NT2/D1 (cell line): ENCODE measurements at regions not wholly inside any gene's neighbourhood (a gene's known extent, or its start where the extent isn't known, plus 50 kb on each side); places are given as distances from the start of the nearest gene placed in this dataset.

Experiments used
- DNase-seq: peaks from one replicate; pipeline ENCODE4 v3.0.0-alpha.2; 2011; ENCODE audit warnings: low read depth, low spot score
- H3K27me3 ChIP-seq: 2 replicates; pipeline ENCODE4 v1.6.0; 2011; ENCODE audit warnings: mild to moderate bottlenecking; ENCODE audit not compliant: insufficient read length, insufficient read depth
- H3K36me3 ChIP-seq: 2 replicates; pipeline ENCODE4 v1.6.1; 2011; ENCODE audit warnings: mild to moderate bottlenecking, low read length, mixed read lengths; ENCODE audit not compliant: insufficient read depth, insufficient read length
- H3K4me1 ChIP-seq: 2 replicates; pipeline ENCODE4 v1.5.1; 2011; ENCODE audit not compliant: insufficient read depth, insufficient read length
- H3K4me3 ChIP-seq: 2 replicates; pipeline ENCODE4 v1.5.1; 2011; ENCODE audit warnings: low read depth; ENCODE audit not compliant: insufficient read length
- H3K9ac ChIP-seq: 2 replicates; pipeline ENCODE4 v1.6.0; 2011; ENCODE audit warnings: low read depth; ENCODE audit not compliant: insufficient read length
- H3K9me3 ChIP-seq: 2 replicates; pipeline ENCODE4 v1.5.1; 2011; ENCODE audit warnings: mild to moderate bottlenecking, low read length; ENCODE audit not compliant: insufficient read depth
- SUZ12 ChIP-seq: IDR thresholded peaks from 2 replicates; pipeline ENCODE4 v1.6.1; 2011; ENCODE audit not compliant: insufficient read length, insufficient read depth; ENCODE audit errors: extremely low read depth
- YY1 ChIP-seq: IDR thresholded peaks from 2 replicates; pipeline ENCODE4 v1.6.1; 2011; ENCODE audit not compliant: insufficient read length, insufficient read depth
- ZNF274 ChIP-seq: IDR thresholded peaks from 2 replicates; pipeline ENCODE4 v1.6.1; 2011; ENCODE audit warnings: mild to moderate bottlenecking, low read depth, low read length

DNA sequence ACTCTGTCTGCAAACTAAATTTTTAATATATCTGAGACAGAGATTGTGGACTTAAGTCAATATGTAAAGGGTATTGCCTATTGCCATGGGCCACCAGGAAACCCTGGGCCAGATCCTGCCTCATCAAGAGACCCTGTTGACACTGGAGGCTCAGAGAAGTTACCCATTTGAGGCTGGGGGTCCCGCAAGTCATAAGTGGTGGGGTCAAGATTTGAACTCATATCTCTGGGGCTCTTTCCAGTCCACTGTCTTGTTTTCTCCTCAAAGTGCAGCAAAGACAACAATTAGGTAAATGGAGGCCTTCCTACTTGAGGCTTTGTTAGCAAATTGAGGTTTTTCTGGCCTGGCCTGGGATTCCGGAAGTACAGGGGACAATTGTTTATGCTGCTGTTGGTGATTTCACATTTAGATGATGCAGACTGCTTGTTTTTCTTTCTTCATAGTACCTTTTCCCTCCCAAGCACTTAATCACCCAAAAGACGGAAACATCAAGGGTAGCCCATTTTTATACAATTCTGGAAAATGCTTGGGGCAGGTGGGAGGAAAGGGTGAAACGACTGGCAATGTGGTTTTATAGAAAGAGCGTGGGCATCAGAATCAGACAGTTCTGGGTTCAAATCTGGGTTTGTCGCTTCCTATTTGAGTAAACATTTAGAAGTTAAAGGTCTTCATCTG lies 160.0 kb downstream of the SMIM20 start:
- Histone ChIP-seq H3K27me3 (no peaks in the 10 kb centered on the region), H3K4me3 (no peak overlapping the region), H3K36me3 (no peaks in the 10 kb centered on the region)

DNA sequence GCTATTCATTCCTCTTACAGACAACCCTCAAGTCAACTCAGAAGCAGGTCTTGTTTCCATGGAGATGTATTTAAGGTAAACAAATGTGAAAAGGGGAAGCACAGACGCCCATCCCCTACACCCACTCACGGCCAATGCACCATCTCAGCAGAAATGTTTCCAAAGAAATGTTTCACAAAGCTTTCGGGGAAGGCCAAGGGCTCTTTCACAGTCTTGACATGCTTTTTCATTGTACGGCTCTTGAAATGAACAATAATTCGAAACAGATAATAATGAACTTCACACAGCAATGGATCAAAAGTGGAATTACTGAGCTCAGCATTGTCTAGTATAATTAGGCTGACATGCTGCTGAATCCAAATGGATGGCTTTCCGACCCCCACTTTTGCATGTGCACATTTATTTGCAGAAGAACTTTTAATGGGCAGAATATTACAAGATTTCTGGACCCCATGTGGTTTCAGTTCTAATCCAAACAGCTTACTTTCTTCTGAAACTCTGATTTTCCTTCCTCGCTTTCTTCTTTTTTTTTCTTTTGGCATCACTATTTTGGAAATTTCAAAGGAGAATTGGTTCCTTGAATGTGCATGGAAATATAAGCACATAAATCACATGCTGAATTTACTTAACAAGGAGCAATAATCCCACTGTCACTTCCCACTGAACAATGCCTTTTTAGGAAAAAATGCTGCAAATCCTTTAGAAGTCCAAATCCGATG lies 160.9 kb downstream of the SMIM20 start:
- H3K27me3 ChIP-seq = no peaks in the 10 kb centered on the region
- H3K4me3 ChIP-seq = no peak overlapping the region
- H3K4me1 ChIP-seq = no peaks in the 10 kb centered on the region
- DNase-seq = no peak
- no peaks in the 10 kb centered on the region for H3K36me3 ChIP-seq
- no peak overlapping the region for H3K9ac ChIP-seq
- TF ChIP-seq YY1 (no peak), ZNF274 (no peak)
- H3K9me3 ChIP-seq = peaks cover 19% of the 10 kb centered on the region

More for the DNA sequence above, 160.0 kb downstream of the SMIM20 start:
- H3K9me3 ChIP-seq = peaks cover 19% of the 10 kb centered on the region
- H3K4me1 ChIP-seq = no peaks in the 10 kb centered on the region
- no peak for TF ChIP-seq SUZ12
- TF ChIP-seq ZNF274 = no peak
- no peak for TF ChIP-seq YY1
- DNase-seq = no peak
- H3K9ac ChIP-seq = no peak overlapping the region

DNA sequence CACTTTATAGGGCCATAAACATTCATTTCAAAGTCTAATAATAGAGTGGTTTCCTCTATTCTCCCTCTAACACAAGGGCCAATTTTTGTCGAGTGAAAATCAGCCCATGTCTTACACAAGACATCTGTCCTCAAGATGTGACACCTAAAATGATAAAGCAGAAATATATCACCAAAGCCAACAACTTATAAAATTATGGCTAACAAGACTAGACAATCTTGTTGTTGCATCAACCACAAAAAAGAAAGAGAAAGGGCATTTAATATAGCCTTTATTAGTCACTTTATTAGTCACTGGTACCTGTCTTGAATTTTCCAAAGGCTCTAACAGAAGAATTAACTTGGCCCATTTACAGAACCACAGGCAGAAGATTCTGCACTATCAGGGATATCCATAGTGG lies 161.6 kb downstream of the SMIM20 start:
- H3K27me3 ChIP-seq = no peaks in the 10 kb centered on the region
- no peak overlapping the region for H3K9ac ChIP-seq
- H3K4me3 ChIP-seq = no peak overlapping the region
- H3K9me3 ChIP-seq = peaks cover 19% of the 10 kb centered on the region
- no peaks in the 10 kb centered on the region for H3K4me1 ChIP-seq
- no peak for TF ChIP-seq YY1
- no peak for TF ChIP-seq SUZ12
- no peak for TF ChIP-seq ZNF274
- H3K36me3 ChIP-seq = no peaks in the 10 kb centered on the region
- no peak for DNase-seq

DNA sequence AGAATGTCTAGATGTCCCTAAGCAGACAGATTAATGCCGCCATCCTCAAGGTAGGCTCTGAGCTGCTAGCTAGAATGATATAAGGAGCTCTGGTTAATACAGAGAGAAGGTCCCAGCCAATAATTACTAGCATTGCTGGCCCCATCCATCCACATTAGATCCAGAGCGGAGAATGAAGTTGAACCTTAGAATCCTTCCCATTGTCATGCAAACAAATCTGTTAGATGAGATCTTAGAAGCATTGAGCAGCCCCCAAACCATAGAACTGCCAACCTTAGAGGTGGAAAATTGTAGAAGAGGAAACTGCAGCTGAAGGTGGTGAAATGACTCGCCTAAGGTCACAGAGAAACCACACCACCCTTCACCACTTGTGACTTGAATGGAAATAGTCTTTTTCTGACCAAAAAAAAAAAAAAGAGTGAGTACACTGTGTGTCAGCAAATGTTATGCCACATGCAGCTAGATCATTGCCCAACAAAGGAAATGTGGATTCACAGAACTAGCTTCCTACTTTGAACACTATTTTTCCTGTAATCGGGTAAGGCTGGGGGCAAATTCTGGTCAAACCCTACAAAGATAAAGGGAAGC lies 162.1 kb downstream of the SMIM20 start:
- DNase-seq = no peak
- TF ChIP-seq SUZ12 = no peak
- no peak for TF ChIP-seq ZNF274
- TF ChIP-seq YY1 = no peak
- H3K27me3 ChIP-seq = no peaks in the 10 kb centered on the region
- no peaks in the 10 kb centered on the region for H3K36me3 ChIP-seq
- peaks cover 19% of the 10 kb centered on the region for H3K9me3 ChIP-seq
- no peak overlapping the region for H3K9ac ChIP-seq
- no peaks in the 10 kb centered on the region for H3K4me1 ChIP-seq
- no peak overlapping the region for H3K4me3 ChIP-seq

DNA sequence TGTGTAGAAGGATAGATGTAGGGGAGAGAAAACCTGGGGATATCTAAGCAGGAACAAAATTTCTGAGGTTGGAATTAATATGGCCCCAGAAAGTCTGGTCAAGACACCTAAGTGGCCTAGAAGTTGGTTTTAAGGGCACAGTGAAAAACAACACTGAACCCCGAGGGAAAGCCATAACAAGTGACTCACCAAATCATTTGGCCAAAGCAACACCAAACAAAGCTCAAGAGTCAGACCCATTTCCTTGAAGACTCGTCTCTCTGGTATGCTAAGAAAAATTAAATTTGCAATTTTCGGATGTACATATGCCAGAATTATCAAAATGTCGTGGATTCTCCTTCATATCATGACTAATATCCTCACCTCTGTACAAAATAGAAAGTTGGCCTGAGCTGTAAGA lies 162.9 kb downstream of the SMIM20 start:
- no peak for DNase-seq
- no peaks in the 10 kb centered on the region for H3K27me3 ChIP-seq

DNA sequence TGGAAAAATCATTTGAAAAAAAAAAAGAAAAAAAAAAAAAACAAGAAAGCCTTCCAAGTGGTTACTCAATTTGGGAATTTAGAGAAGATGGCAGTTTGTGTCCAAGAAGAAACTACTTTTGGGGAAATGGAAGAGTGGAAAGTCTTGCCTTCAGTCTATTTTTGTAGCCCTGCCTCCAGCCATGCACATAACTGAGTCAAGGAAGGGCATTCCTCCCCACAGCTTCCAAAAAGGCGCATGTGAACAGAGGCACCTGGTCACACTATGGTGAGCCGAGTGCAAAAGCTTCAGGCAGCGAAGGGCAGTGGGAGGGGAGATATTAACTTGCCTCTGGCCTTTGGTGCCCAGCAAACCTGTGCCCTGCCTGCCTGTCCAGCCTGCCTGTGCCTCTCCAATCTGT lies 163.7 kb downstream of the SMIM20 start:
- H3K36me3 ChIP-seq = no peaks in the 10 kb centered on the region
- H3K9ac ChIP-seq = no peak overlapping the region
- peaks cover 22% of the 10 kb centered on the region for H3K9me3 ChIP-seq
- TF ChIP-seq YY1 (no peak), ZNF274 (no peak), SUZ12 (no peak)
- H3K4me1 ChIP-seq = no peaks in the 10 kb centered on the region
- no peak for DNase-seq
- no peaks in the 10 kb centered on the region for H3K27me3 ChIP-seq
- H3K4me3 ChIP-seq = no peak overlapping the region

More for the DNA sequence above, 162.9 kb downstream of the SMIM20 start:
- Histone ChIP-seq H3K36me3 (no peaks in the 10 kb centered on the region), H3K4me3 (no peak overlapping the region), H3K9ac (no peak overlapping the region), H3K4me1 (no peaks in the 10 kb centered on the region), H3K9me3 (peaks cover 19% of the 10 kb centered on the region)
- no peak for TF ChIP-seq SUZ12
- no peak for TF ChIP-seq YY1
- TF ChIP-seq ZNF274 = no peak

DNA sequence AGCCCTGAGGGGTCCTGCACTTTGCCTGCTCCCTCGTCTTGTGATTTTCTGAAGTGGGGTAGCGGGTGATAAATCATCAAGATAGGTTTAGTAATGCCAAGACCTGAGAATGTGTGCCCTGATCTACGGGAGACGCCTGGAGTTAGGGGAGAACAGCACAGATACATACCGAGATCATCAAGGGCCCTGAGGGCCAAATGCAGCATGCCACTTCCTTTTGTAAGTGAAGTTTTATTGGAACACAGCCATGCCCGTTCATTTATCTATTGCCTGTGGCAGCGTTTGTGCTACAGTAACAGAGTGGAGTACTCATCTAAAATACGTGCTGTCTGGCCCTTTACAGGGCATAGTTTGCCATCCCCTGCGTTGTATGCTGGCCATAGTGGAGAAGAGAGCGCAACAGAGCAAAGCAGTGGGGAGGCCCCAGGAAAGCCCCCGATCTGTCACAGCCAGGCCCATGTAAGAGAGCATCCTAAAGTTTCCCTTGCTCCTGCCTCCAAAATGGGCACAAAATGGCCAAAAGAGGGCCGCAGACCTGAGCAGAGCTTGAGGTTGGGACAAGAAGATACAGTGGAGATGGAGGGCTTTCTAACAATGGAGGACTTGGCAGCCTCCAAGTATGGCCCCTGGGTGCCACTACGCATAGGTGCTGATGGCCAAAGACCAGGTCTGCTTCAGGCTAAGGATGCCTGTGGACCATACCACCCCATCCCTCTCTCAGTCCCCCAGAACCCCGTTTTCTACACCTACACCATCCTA lies 167.0 kb downstream of the SMIM20 start:
- H3K27me3 ChIP-seq = no peaks in the 10 kb centered on the region
- no peak for DNase-seq
- H3K4me3 ChIP-seq = no peak overlapping the region
- H3K9ac ChIP-seq = no peak overlapping the region
- peaks cover 3% of the 10 kb centered on the region for H3K4me1 ChIP-seq
- TF ChIP-seq YY1 (no peak), ZNF274 (no peak), SUZ12 (no peak)
- no peaks in the 10 kb centered on the region for H3K36me3 ChIP-seq
- H3K9me3 ChIP-seq = peaks cover 17% of the 10 kb centered on the region
